ENCODE measurements at regions not wholly inside any gene's neighbourhood (a gene's known extent, or its start where the extent isn't known, plus 50 kb on each side); places are given as distances from the start of the nearest gene placed in this dataset.

DNA sequence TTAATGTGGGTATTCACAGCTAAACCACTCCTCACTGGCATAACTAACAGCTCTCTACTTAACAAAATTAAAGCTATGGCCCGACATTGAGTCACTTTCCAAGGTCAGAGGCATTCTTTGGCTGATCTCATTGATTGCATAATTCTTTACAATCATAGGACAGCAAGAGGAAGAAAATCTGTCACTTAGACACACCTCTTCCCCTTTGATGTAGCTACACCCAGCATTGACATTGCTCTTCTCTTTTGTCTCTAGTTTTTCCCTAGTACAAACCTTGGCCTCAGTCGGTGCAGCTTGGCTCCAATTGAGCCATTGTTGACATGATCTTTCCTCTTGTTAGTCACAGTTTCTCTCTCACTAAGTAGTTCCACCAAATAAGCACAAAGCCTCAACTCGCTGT lies 313.3 kb upstream of the ACTRT1 start:
- no peaks in the 10 kb centered on the region for H3K36me3 ChIP-seq
- no peak for DNase-seq
- no peak for TF ChIP-seq CTCF (IDR thresholded peaks at IDR 0.05; ENCODE audit: low read depth, low read length)

GRCh38 chrX:128335671-128336070 lies 283.5 kb upstream of the ACTRT1 start:
- DNase-seq, result no peak
- Histone ChIP-seq H3K9me3 (ENCODE audit: severe bottlenecking) (no peaks in the 10 kb centered on the region), H3K27me3 (ENCODE audit: insufficient read depth, low read depth, severe bottlenecking) (no peaks in the 10 kb centered on the region), H3K36me3 (no peaks in the 10 kb centered on the region), H3K27ac (no peak overlapping the region), H3K4me3 (ENCODE audit: low read depth, low read length) (no peak overlapping the region)
- TF ChIP-seq CTCF (IDR thresholded peaks at IDR 0.05; ENCODE audit: low read depth, low read length), result no peak

More for the DNA sequence above, 313.3 kb upstream of the ACTRT1 start:
- Histone ChIP-seq H3K27me3 (ENCODE audit: insufficient read depth, low read depth, severe bottlenecking) (no peaks in the 10 kb centered on the region), H3K27ac (no peak overlapping the region), H3K4me3 (ENCODE audit: low read depth, low read length) (no peak overlapping the region), H3K9me3 (ENCODE audit: severe bottlenecking) (no peaks in the 10 kb centered on the region)

DNA sequence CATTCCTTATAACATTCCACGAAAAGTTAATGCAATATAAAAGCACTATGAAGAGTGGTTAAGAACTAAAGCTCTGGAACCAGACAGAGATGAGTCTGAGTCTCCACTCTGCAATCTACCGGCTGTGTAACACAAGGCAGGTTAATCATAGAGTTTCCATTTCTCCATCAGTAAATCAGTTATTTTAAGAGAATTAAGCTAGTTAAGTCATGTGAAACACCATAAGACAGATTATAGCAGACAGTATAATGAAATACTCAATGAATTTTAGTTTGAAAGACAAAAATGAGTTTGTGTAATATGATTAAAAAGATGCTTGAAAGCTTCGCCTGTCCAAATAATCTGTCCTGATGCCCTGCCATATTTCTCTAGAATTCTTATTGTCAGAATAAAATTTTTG lies 282.6 kb upstream of the ACTRT1 start:
- no peak for TF ChIP-seq CTCF (IDR thresholded peaks at IDR 0.05; ENCODE audit: low read depth, low read length)
- H3K27ac ChIP-seq, result no peak overlapping the region
- no peaks in the 10 kb centered on the region for H3K27me3 ChIP-seq (ENCODE audit: insufficient read depth, low read depth, severe bottlenecking)
- no peaks in the 10 kb centered on the region for H3K9me3 ChIP-seq (ENCODE audit: severe bottlenecking)
- H3K4me3 ChIP-seq (ENCODE audit: low read depth, low read length), result no peak overlapping the region
- H3K36me3 ChIP-seq, result no peaks in the 10 kb centered on the region
- no peak for DNase-seq

GRCh38 chrX:128310912-128311311 lies 258.7 kb upstream of the ACTRT1 start:
- H3K9me3 ChIP-seq (ENCODE audit: severe bottlenecking), result peaks cover 7% of the 10 kb centered on the region
- H3K27me3 ChIP-seq (ENCODE audit: insufficient read depth, low read depth, severe bottlenecking), result no peaks in the 10 kb centered on the region
- TF ChIP-seq CTCF (IDR thresholded peaks at IDR 0.05; ENCODE audit: low read depth, low read length), result no peak
- DNase-seq, result no peak
- no peaks in the 10 kb centered on the region for H3K36me3 ChIP-seq
- no peak overlapping the region for H3K27ac ChIP-seq
- no peak overlapping the region for H3K4me3 ChIP-seq (ENCODE audit: low read depth, low read length)

- H3K4me3 ChIP-seq (ENCODE audit: low read depth, low read length), result no peak overlapping the region
- H3K36me3 ChIP-seq, result no peaks in the 10 kb centered on the region
- H3K27ac ChIP-seq, result no peak overlapping the region
- H3K9me3 ChIP-seq (ENCODE audit: severe bottlenecking), result peaks cover 7% of the 10 kb centered on the region
- no peak for DNase-seq
- no peaks in the 10 kb centered on the region for H3K27me3 ChIP-seq (ENCODE audit: insufficient read depth, low read depth, severe bottlenecking)
- TF ChIP-seq CTCF (IDR thresholded peaks at IDR 0.05; ENCODE audit: low read depth, low read length), result no peak
Observed at GRCh38 chrX:128309311-128309710, 257.1 kb upstream of the ACTRT1 start.

- H3K9me3 ChIP-seq (ENCODE audit: severe bottlenecking), result peaks cover 7% of the 10 kb centered on the region
- no peak for TF ChIP-seq CTCF (IDR thresholded peaks at IDR 0.05; ENCODE audit: low read depth, low read length)
Observed at GRCh38 chrX:128294198-128294597, 242.0 kb upstream of the ACTRT1 start.

More at GRCh38 chrX:128294198-128294597, 242.0 kb upstream of the ACTRT1 start:
- no peak overlapping the region for H3K27ac ChIP-seq
- no peak for DNase-seq
- H3K36me3 ChIP-seq, result no peaks in the 10 kb centered on the region
- no peak overlapping the region for H3K4me3 ChIP-seq (ENCODE audit: low read depth, low read length)
- no peaks in the 10 kb centered on the region for H3K27me3 ChIP-seq (ENCODE audit: insufficient read depth, low read depth, severe bottlenecking)
